Fibroblast of skin of right quadriceps (primary cell): ENCODE measurements at regions not wholly inside any gene's neighbourhood (a gene's known extent, or its start where the extent isn't known, plus 50 kb on each side); places are given as distances from the start of the nearest gene placed in this dataset.
A peak's percentile ranks its signal among the peaks of the same experiment; 100 is the strongest.
"Not testable (repeated sequence)": the region's sequence is repeated elsewhere in the genome, so short reads cannot be mapped to it uniquely, and the experiment has no call there.

Experiments
- DNase-seq: peaks from one replicate; pipeline ENCODE4 v3.0.0-alpha.2; 2013

- DNase-seq: no peak
Observed at GRCh38 chr16:59665618-59666220, 931.6 kb upstream of the GOT2 start.

- no peak for DNase-seq
Observed at GRCh38 chr16:59658572-59658971, 924.5 kb upstream of the GOT2 start.

GRCh38 chr16:59655031-59655430 is 920.9 kb upstream of the GOT2 start:
- no peak for DNase-seq

GRCh38 chr16:59654455-59654854 is 920.3 kb upstream of the GOT2 start:
- no peak for DNase-seq

GRCh38 chr16:59651662-59652061 is 917.5 kb upstream of the GOT2 start:
- no peak for DNase-seq

GRCh38 chr16:59645194-59645593 is 911.1 kb upstream of the GOT2 start:
- DNase-seq: no peak

- DNase-seq: peak; percentile 89
Observed at GRCh38 chr16:59635674-59636073, 901.6 kb upstream of the GOT2 start.

GRCh38 chr16:59634951-59635350 is 900.8 kb upstream of the GOT2 start:
- peak; percentile 46 for DNase-seq

GRCh38 chr16:59634004-59634579 is 900.0 kb upstream of the GOT2 start:
- DNase-seq: peak; percentile 88

GRCh38 chr16:59632276-59632855 is 898.2 kb upstream of the GOT2 start:
- peak; percentile 58 for DNase-seq

GRCh38 chr16:59624381-59624780 is 890.3 kb upstream of the GOT2 start:
- DNase-seq: not testable (repeated sequence)

- no peak for DNase-seq
Observed at GRCh38 chr16:59614466-59615240, 880.5 kb upstream of the GOT2 start.

- not testable (repeated sequence) for DNase-seq
Observed at GRCh38 chr16:59612910-59613620, 878.9 kb upstream of the GOT2 start.

GRCh38 chr16:59612094-59612493 is 878.0 kb upstream of the GOT2 start:
- DNase-seq: no peak

- no peak for DNase-seq
Observed at GRCh38 chr16:59611556-59611955, 877.4 kb upstream of the GOT2 start.

GRCh38 chr16:59605706-59606105 is 871.6 kb upstream of the GOT2 start:
- DNase-seq: no peak

- DNase-seq: peak; percentile 51
Observed at GRCh38 chr16:59604354-59604753, 870.2 kb upstream of the GOT2 start.

GRCh38 chr16:59601452-59601851 is 867.3 kb upstream of the GOT2 start:
- DNase-seq: no peak

- no peak for DNase-seq
Observed at GRCh38 chr16:59597269-59597668, 863.2 kb upstream of the GOT2 start.

- no peak for DNase-seq
Observed at GRCh38 chr16:59596693-59597092, 862.6 kb upstream of the GOT2 start.

GRCh38 chr16:59593194-59593661 is 859.1 kb upstream of the GOT2 start:
- peak; percentile 95 for DNase-seq

- DNase-seq: peak; percentile 24
Observed at GRCh38 chr16:59591480-59591879, 857.4 kb upstream of the GOT2 start.

GRCh38 chr16:59590845-59591244 is 856.7 kb upstream of the GOT2 start:
- DNase-seq: no peak
